ENCODE measurements at regions not wholly inside any gene's neighbourhood (a gene's known extent, or its start where the extent isn't known, plus 50 kb on each side); places are given as distances from the start of the nearest gene placed in this dataset.

DNA sequence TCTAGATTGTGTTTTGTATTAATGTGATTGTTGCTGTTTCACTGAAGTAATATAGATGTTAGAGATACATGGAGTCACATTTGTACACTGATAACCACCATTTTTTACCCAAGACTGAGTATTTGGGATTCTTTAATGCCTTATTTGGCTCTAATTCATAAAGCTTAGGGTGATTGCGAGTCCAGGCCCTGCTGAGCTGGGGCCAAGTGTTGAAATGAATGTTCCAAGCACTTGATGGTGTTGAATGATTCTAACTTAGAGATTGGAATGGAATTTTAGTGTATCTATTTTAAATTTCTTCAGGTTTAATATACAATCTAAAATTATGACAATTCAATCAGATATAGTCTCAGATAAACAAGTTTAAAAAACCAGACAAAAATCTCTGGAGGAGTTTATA is 329.4 kb upstream of the SLC35B3 start:
- no peak for DNase-seq

DNA sequence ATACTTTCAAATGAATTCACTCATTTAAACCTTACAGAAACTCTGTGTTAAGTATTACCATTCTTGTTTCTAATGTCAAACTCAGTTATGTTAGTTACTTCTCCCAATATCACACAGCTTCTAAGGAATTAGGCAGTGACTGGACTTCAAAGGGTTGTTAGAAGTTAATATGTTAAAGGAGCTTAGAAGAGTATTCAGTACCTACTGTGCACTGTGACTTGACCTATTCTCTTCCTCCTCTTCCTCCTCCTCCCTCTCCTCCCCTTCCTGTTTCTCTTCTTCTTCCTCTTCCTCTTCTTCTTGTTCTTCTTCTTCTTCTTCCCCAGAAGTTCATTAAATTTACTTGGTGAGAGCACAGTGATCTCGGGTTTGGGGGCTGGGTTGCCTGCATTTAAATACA is 325.6 kb upstream of the SLC35B3 start:
- no peak for DNase-seq

DNA sequence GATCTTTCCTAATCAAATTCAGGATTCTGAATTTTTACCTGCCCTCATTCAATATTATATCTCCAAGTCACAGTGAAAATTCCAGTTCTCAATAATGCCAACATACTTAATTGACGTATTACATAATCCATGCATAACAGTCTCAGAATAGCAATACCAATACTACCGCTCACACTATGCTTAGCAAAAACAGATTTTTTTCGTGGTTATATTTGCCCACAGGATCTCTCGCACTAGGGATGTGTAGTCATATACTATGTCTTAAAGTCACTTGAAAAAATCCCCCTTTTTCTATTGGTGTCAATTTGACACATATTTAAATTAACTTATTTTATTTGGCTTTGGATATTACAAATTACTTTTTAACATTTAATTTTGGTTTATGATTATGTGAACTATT is 323.1 kb upstream of the SLC35B3 start:
- no peak for DNase-seq

DNA sequence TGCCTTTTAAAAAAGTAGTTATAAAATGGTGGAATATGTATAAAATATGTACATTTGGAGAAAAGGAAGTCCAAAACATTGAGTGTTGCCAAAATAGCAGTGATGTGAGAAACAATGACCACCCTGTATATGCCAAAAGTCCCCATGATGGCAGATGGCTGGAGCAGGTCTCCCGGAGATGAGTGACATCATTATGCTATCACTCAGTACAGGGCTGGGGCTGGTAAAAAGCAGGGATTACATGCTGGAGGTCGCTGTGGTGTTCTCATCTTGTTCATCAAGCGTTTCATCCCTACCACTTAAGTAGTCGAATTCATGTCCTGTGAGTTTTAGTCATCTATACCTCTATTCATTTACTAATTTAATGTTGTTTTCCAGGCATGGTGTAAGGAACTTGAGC is 315.3 kb upstream of the SLC35B3 start:
- DNase-seq: no peak

DNA sequence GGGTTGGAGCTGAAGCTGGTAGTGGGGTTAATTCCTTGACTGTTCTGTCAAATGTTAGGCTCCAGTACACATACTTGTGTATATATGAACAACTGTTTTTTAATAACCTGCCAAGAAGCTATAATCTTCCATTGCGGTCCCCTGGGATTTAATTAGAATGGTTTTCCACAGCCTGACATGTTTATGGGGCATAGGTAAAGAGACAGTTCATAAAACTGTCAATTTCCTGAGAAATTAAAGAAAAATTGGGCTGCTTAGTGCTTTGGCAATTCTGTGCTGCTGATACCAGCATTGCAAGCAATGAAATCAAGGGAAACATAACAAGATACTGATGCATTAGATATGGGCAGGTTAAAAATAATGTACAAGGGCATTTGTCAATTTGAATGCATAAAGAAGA is 314.1 kb upstream of the SLC35B3 start:
- DNase-seq: no peak

DNA sequence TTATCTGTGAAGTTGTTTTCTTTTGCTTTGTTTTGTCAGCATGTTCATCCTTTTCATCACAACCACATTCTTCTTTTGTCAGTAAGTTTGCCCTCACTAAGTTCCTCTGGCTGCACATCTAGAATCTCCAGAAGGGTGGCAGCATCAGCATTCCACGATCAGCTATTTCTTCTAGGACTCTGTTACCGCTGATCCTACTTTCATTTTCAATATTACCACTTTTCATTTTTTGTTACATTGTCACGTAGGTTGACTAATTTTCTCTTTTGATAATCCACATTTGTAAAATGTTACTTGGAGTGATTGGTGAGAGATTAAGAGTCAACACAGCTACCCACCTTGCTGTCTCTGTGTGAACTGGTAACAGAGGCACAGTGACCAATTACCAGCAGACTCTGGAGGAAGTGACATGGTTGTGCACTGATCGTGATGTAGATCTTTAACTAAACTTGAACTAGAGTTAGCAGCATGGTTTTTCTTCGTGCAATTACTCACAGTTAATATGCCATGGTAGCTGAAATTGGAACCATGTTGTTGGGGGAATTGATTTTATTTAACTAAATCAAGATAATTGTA is 307.9 kb upstream of the SLC35B3 start:
- DNase-seq: no peak

DNA sequence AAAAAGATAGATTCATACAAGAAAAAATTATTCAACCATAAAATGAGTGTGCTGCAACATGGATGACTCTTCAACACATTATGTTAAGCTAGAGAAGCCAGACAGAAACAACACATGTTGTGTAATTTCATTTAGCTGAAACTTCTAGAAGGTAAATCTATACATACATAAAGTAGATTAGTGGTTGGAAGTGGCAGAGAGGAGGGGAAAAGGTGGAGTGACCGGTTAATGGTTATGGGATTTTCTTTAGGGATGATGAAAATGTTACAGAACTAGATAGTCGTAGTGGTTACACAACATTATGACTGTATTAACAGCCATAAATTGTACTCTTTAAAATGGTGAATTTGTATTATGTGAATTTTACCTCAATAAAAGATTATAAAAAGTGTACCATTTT is 304.1 kb upstream of the SLC35B3 start:
- no peak for DNase-seq

DNA sequence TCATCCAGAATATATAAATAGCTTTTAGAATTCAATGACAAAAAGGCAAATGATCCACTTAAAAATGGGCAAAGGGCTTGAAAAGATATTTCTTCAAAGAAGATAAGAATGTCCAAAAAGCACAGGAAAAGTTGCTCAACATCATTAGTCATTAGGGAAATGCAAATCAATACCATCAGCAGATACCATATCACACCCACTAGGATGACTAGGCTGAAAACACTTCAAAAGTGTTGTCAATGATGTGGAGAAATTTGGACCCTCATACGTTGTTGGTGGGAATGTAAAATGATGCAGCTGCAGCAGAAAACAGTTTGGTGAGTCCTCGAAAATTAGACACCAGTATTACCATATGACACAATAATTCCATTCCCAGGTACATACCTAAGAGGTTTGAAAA is 303.6 kb upstream of the SLC35B3 start:
- DNase-seq: no peak

DNA sequence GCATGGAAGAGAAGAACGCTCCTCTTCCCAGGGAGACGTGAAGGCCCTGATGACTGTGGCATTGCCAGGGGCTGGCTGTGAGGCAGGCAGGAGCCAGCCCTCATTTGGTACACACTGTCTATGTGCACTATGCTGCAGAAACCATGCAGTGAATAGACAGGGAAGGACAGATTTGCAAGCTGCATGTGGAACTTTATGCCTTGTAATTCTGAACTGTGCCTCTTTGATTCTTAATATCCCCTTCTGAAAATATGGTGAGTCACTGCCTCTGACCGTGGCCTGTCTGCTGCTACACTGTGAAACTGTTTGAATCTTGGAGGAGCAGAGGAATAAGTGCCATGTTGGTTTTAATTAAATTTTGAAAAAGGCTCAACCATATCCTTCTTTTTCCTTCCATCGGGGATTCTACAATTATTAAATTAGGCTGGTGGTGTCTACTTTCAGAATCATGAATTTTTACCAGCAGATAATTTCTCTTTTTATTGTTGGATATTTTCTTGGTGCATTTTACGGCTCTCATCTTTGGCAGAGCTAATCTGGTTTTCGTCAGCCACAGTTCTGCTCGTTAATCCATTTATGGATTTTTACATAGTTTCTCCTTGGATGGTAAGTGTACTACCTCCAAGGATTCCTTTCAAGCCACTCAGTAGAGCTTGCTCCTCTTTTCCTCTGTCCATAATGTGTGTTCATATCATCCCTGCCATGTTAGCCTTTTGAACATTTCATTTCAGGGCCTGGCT is 301.0 kb upstream of the SLC35B3 start:
- DNase-seq: no peak

DNA sequence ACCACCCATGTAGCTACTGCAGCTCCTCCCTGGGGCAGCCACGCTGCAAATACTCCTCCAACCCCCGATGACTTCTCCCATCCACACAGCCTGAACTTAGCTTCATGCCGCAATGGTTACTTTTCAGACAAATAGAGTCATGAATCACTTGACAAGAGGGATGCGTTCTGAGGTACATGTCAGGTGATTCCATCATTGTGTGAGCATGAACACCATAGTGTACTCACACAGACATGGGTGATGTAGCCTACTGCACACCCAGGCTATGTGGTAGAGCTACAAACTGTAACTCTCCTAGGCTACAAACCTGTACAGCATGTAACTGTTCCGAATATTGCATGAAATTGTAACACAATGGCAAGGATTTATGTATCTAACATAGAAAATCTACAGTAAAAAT is 298.5 kb upstream of the SLC35B3 start:
- DNase-seq: no peak

DNA sequence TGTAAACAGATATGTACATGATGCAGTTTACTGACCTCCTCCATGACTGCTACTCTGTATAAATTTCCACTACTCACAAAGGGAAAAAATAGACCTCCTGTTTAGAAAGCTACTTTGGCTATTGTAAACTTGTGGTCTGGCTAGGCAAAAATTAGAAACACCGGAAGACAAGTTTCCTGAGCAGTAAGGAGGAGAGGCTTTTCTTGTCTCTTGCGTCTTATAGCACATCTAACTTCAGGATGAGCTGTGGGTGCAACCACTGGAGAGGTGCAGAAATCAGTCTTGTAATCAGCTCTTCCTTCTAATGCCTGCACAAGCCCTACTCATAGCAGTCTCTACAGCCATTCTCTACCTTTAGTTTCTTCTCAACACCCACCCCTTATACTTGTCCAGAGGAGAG is 296.5 kb upstream of the SLC35B3 start:
- DNase-seq: no peak

DNA sequence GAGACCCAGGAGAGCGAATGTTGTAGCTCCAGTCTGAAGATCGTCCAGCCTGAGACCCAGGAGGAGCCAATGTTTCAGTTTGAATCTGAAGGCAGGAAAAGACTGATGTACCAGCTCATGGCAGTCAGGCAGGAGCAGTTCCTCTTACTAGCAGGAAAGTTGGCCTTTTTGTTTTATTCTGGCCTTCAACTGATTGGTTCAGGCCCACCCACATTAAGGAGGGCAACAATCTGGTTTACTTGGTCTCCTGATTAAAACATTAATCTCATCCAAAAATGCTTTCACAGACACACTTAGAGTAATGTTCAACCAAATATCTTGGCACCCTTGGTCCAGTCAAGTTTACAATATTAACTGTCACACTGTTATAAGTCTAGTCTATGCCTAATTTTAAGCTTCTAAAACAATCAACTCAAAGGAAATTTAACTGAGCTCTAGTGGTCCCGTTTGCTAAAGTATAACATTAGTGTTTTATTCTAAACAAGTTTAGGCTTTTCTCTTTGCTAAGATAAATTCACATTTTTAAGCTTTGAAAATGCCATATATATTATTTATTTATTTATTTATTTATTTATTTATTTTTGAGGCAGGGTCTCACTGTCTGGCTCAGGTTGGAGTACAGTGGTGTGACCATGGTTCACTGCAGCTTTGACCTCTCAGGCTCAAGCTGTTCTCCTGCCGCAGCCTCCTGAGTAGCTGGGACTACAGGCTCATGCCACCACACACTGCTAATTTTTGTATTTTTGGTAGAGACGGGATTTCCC is 275.5 kb upstream of the SLC35B3 start:
- DNase-seq: no peak

DNA sequence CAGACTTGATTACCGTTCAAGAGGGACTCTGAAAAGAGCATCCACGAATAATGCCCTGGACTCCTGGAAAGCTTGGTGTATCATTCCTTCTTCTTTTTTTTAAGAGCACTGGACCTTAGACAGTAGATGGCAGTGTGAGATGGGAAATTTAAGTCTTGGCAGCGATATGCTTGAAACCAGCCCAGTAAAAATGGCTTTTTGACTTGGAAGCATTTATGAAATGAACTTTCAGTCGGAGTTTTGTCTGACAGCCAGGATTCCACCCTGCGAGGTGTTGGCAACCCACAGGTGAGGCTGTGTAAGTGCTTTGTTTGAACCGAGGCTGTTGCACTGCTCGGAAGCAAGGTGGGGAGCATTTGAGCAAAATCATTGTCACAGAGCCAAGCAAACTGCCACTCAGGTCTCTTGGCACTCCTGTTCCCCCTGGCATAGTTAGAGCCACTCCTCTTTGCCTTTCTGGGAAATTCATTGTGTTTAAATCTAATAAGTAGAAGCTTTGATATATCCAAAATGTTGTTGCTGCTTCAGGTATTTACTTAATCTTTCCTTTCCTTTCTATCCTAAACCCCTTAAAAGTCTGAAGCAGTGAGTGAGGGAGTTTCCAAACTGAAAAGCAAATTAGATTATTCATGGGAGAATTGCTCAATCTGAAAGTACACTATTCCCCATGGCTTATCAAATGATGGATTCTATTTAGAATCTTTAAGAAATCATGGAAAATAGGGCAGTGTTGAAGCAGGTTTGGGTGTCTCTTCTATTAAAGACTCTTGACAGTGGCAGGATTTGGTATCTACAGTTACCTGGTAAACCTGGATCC is 272.8 kb upstream of the SLC35B3 start:
- peak; percentile 31 for DNase-seq

DNA sequence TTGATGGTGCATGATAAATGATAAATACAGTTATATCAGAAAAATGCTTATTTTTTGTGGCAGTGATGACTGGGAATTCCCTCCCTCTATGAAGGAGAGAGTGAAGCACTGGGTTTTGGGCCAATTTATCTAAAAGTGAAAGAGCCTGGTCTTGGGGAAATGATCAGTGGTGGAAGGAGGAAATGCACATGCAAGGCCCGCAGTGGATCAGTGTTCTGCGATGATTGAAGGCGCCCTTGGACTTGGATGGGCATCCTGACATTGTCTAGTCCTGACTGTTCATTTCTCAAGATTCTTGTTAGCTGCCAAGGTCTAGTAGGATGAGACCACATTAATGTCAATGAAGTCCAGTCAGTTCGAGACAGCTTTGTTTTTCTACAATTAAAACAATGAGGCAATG is 272.0 kb upstream of the SLC35B3 start:
- no peak for DNase-seq

DNA sequence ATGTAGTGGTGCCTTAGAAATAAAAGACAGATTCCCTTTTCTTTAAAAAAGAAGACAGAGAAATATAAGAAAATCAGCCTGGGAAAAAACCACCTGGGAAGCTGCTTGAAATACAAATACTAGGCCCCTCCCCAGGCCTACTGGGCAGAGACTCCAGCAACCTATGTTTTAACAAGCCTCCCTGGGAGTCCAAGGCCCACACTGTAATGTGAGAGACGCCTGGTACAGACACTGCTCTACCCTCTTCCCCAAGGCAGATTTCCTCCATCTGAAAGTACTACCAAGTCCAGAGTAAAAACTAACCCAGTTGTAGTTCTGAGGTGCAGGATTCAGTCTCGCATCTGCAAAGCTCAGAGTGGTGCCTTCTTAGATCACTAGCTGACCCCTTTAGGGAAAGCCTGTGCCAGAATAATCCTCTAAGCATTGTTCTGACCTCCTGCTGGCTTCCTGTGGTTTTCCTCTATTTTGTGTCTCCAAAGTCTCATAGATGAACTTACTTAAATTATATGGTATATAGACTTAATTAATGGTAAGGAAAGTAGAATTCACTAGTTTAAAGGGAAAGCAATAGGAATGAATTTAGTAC is 270.2 kb upstream of the SLC35B3 start:
- no peak for DNase-seq

DNA sequence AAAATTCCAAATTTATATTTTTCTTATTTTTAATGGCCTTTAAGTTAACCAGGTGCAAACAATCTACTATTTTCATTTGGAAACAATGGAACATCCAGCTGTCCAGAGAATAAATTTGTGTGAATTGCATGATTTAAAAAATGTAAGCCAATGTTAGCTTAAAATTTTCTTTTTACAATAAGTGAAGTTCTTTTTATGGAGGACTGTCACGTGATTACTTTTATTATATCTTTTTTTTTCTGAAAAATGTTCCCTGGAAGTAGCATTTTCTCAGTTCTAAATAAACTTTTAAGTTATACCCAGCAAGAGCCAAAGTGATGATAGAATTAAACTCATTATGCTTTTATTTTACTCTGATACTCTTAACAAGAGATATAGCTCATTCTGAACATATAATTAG is 267.7 kb upstream of the SLC35B3 start:
- DNase-seq: no peak

DNA sequence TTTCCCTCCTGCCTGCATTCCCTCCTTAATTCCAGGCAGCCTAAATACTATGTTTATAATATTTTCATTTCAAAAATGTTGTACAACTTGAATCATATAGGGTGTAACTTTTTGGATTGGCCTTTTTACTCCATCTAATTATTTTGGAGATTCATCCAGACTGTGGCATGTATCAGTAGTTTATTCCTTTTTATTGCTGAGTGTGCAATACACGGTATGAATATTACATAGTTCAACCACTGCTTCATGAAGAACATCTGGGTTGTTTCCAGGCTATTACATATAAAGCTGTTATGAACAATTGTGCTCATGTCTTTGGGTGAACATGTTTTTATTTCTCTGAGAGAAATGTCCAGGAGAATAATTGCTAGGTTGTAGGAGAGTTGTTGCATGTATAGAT is 253.5 kb upstream of the SLC35B3 start:
- DNase-seq: no peak

DNA sequence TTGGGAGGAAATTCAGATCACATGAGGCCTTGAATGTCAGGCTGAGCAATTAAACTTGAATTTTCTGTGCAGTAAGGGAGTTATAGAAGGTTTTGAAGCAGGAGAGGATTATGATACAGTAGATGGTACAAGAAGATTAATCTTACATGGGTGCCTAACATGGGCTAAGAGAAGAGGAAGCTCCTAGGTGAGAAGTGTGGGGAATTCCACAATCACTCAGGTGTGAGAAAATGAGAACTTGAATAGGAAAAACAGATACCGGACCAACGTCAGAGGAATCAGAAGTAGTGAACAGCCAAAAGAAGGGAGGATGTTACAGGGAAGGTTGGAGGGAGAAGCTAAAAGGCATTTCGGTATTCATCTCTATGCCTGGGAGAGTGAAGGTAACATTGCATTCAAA is 250.7 kb upstream of the SLC35B3 start:
- DNase-seq: no peak

DNA sequence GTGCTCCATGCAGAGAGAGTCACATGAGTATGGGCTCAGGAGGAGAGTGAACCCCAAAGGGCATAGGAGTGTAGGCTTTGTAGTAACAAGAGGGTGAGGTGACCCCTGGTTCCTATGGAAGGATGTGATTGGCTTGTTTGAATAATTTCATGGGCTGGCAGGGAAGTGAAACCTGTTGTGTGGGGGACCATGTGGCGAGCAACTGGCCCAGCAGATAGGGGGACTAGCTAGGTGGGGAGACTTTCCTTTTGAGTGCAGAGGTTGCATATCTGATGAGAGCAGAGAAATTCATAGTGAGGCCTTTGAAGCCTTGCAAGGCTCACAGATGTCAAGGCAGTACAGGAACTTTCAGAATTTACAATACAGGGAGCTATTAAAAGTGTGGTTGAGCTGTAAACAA is 247.9 kb upstream of the SLC35B3 start:
- DNase-seq: no peak

DNA sequence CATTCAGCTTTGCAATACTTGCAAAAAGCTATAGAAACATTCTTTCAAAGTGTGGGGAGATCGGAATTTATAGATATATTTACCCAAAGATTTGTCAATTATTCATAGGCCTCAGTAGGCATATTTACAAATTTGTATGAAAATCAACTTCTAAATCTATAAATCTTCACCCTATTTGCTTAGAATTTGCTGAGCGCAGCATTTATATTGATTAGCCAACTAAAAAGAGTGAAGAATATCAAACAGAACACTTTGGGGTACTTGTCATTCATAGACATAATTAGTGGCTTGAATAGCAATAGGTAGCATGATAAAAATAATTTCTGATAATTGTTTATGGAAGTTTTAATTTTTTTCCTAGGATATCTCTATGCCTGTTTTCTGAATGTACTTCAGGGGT is 244.5 kb upstream of the SLC35B3 start:
- no peak for DNase-seq

DNA sequence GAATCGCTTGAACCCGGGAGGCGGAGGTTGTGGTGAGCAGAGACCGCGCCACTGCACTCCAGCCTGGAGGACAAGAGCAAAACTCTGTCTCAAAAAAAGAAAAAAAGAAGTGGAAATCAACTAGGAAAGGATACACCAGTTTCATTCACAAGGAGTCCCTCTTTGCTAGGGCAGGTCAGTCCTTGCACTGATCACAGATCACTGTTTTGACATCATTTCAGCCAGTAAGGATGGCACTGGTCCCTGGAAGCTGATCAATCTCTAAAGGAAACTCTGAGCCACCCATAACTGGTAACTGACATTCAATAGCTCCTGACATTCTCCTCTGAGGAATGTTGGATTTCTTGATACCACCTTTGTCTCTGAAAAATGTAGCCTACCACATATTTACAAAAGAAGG is 243.1 kb upstream of the SLC35B3 start:
- DNase-seq: no peak

DNA sequence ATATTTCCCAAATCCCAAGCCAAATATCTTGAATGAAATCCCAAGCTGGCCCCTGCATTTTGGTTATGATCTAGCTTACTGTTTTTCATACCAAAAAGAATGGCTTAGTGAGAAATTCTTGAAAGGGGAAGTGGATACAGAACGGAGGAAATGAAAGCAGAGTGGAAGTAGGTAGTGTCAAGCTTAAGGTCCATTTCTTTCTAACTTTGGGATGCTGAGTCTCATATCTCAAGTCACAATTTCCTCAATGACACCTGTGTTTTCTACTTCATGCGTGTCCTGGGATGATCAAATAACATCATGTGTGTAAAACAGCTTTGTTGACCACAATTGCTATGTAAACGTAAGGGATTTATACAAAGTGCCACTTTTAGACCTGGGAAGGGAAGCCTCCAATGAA is 238.8 kb upstream of the SLC35B3 start:
- DNase-seq: no peak

DNA sequence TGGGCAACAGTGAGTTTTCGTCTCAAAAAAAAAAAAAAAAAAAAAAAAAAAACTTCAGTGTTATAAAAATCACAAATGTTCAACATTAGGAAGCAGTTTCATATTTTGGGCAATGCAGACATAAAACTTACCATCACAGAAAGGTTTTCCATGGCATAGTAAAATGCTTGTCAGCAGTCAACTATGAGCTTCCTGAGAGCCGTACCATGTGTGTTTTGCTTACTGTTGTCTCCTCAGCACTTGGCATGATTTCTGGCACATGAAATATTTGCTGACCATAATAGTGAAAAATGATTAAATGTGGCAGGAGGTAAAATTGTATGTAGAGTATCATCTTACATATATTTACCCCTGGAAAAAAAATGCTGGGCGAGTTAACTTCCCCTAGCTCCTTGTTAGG is 237.5 kb upstream of the SLC35B3 start:
- no peak for DNase-seq

Measured in NCI-H345 (cell line).